Superior temporal gyrus (tissue), 1 donor: ENCODE measurements at regions not wholly inside any gene's neighbourhood (a gene's known extent, or its start where the extent isn't known, plus 50 kb on each side); places are given as distances from the start of the nearest gene placed in this dataset.
"Not testable (repeated sequence)": the region's sequence is repeated elsewhere in the genome, so short reads cannot be mapped to it uniquely, and the experiment has no call there.

Experiments used
- DNase-seq: peaks from one replicate; pipeline ENCODE4 v3.0.0-alpha.2; 2016; ENCODE audit errors: extremely low spot score

GRCh38 chrX:5702890-5703289 is 525.8 kb downstream of the NLGN4X start:
- DNase-seq = no peak

- peak; percentile 8 for DNase-seq
Measured at GRCh38 chrX:5695971-5696370, 532.7 kb downstream of the NLGN4X start.

GRCh38 chrX:5683996-5684395 is 544.7 kb downstream of the NLGN4X start:
- DNase-seq = no peak

GRCh38 chrX:5681159-5681558 is 547.5 kb downstream of the NLGN4X start:
- DNase-seq = no peak

GRCh38 chrX:5674036-5674435 is 554.6 kb downstream of the NLGN4X start:
- DNase-seq = no peak

- DNase-seq = no peak
Measured at GRCh38 chrX:5672099-5672498, 556.6 kb downstream of the NLGN4X start.

- not testable (repeated sequence) for DNase-seq
Measured at GRCh38 chrX:5666689-5667088, 562.0 kb downstream of the NLGN4X start.

GRCh38 chrX:5656544-5656943 is 572.1 kb downstream of the NLGN4X start:
- DNase-seq = no peak

- no peak for DNase-seq
Measured at GRCh38 chrX:5650904-5651303, 577.8 kb downstream of the NLGN4X start.

GRCh38 chrX:5648941-5649568 is 579.6 kb downstream of the NLGN4X start:
- DNase-seq = no peak

- DNase-seq = no peak
Measured at GRCh38 chrX:5646818-5647217, 581.8 kb downstream of the NLGN4X start.

- DNase-seq = no peak
Measured at GRCh38 chrX:5644776-5645175, 583.9 kb downstream of the NLGN4X start.

- peak; percentile 17 for DNase-seq
Measured at GRCh38 chrX:5640071-5640470, 588.6 kb downstream of the NLGN4X start.

- DNase-seq = no peak
Measured at GRCh38 chrX:5638572-5638971, 590.1 kb downstream of the NLGN4X start.

GRCh38 chrX:5632887-5633286 is 595.8 kb downstream of the NLGN4X start:
- DNase-seq = no peak

- DNase-seq = no peak
Measured at GRCh38 chrX:5632061-5632614, 596.5 kb downstream of the NLGN4X start.

- DNase-seq = peak; percentile 49
Measured at GRCh38 chrX:5617666-5618065, 611.0 kb downstream of the NLGN4X start.

- no peak for DNase-seq
Measured at GRCh38 chrX:5595570-5595969, 633.1 kb downstream of the NLGN4X start.

GRCh38 chrX:5586726-5587125 is 641.9 kb downstream of the NLGN4X start:
- no peak for DNase-seq

- no peak for DNase-seq
Measured at GRCh38 chrX:5575407-5575806, 653.3 kb downstream of the NLGN4X start.

- DNase-seq = no peak
Measured at GRCh38 chrX:5568934-5569333, 659.7 kb downstream of the NLGN4X start.

- no peak for DNase-seq
Measured at GRCh38 chrX:5559386-5559785, 669.3 kb downstream of the NLGN4X start.

- no peak for DNase-seq
Measured at GRCh38 chrX:5549512-5549911, 679.2 kb downstream of the NLGN4X start.

- no peak for DNase-seq
Measured at GRCh38 chrX:5537098-5537497, 691.6 kb downstream of the NLGN4X start.
